Left kidney (tissue), 1 donor: ENCODE measurements at regions not wholly inside any gene's neighbourhood (a gene's known extent, or its start where the extent isn't known, plus 50 kb on each side); places are given as distances from the start of the nearest gene placed in this dataset.
A peak's percentile ranks its signal among the peaks of the same experiment; 100 is the strongest.
"Not testable (repeated sequence)": the region's sequence is repeated elsewhere in the genome, so short reads cannot be mapped to it uniquely, and the experiment has no call there.

Source experiments
- DNase-seq: peaks from one replicate; pipeline ENCODE4 v3.0.0-alpha.2; 2013

- DNase-seq, result no peak
These were observed 131.3 kb upstream of the GMDS start for GRCh38 chr6:2376429-2377355.

DNA sequence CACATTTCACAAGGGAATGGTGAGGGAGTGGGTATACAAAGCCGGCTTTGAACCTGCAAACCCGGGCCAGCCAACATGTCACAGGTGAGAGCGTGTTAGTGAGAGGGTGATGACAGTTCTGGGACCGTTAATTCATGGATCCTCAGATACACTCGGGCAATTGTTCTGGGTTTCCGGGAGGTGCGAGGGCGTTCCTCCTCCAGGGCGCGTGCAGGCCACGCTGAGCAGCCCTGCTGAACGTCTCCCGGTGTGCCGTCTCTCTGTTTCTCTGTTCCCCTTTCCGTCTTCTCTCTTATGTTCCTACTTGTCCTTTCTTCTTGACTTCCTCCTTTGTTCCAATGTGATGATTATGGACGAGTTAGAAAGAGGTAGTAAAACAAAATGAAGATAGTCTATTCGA, 130.0 kb upstream of the GMDS start:
- no peak for DNase-seq

GRCh38 chr6:2369606-2370005, 124.2 kb upstream of the GMDS start:
- no peak for DNase-seq

- DNase-seq, result no peak
These were observed 117.8 kb upstream of the GMDS start for GRCh38 chr6:2363211-2363610.

DNA sequence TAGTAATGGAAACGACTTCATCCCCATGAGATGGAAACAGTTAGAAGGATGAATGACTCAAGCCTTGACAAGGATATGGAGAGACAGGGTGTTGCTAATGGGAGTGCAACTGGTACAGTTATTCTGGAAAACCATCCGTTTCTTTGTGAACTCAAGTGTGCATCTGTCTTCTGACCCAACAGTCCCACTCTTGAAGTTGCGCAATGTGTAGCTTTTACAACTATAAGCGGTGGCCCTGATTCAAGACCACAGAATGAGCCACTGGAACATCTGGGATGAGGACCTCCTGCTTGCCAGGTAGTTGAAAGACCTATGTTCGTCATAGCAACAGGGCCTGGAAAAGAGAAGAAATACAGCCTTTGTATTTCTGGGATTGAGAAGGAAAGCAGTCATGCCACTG, 115.8 kb upstream of the GMDS start:
- DNase-seq, result no peak

DNA sequence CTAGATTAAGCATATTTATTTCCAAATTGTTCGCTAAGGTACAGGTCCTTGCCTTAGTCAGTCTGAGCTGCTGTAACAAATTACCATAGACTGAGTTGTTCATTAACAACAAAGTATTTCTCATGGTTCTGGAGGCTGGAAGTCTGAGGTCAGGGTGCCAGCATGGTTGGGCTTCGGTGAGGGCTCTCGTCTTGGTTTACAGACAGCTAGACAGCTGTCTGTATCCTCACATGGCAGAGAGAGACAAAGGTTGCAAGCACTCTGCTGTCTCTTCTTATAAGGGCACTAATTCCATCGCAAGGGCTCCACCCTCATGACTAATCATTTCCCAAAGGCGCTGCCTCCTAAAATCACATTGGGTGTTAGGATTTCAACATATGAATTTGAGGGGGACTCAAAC, 115.3 kb upstream of the GMDS start:
- no peak for DNase-seq

GRCh38 chr6:2360126-2360525, 114.7 kb upstream of the GMDS start:
- DNase-seq, result no peak

GRCh38 chr6:2355150-2355549, 109.7 kb upstream of the GMDS start:
- DNase-seq, result no peak

- DNase-seq, result no peak
These were observed 108.7 kb upstream of the GMDS start for GRCh38 chr6:2354138-2354491.

DNA sequence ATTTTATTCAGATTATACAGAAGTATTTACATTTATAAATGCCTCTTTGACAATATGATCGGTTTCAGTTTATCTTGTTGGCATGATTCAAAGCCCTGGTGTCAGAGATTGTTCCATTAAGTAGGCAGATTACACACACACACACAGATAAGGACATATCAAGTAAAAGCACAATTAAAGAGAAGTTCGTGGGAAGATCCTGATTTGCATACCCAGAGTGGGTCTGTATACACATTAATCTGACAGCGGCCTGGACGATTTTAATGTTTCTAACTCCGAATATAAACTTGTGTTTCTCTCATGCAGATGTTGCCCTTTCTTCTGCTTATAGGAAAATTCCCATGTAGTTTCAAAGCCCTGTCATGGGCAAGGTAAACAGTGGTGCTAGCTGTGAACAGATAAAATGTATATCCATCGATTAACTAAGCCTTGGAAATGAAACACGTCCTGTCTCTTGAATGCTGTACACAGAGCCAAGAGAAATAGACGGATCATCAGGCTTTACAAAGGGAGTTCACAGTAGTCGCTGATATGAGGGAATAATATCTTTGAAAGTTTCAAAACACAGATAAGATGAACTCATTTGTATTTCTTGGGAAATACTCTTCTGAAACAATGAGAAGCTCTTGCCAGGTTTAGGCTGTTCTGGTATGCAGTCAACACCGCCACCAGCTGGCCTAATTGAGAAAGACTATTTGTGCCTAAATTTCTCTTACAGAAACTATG, 108.2 kb upstream of the GMDS start:
- DNase-seq, result peak; percentile 80

GRCh38 chr6:2351807-2352431, 106.5 kb upstream of the GMDS start:
- no peak for DNase-seq

GRCh38 chr6:2351090-2351489, 105.7 kb upstream of the GMDS start:
- DNase-seq, result no peak

DNA sequence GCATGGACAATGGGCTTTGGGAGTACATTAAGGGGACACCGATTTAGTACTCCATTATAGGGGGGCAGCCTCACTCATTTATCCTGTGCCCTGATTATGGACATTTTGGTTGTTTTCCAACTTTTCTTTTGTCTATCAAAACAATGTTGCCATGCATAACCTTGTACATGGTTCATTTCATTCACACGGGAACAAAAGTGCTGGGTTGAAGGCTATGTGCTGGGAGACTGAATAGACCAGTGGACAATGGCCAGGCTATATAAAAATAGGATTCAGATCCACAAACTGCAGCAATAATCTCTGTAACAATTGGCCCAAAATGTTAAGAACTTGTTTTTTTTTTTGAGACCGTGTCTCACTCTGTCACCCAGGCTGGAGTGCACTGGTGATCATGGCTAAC, 100.7 kb upstream of the GMDS start:
- no peak for DNase-seq

- DNase-seq, result no peak
These were observed 99.0 kb upstream of the GMDS start for GRCh38 chr6:2344319-2344905.

- DNase-seq, result no peak
These were observed 82.2 kb upstream of the GMDS start for GRCh38 chr6:2327591-2327990.

GRCh38 chr6:2324166-2324953, 79.0 kb upstream of the GMDS start:
- DNase-seq, result no peak

- not testable (repeated sequence) for DNase-seq
These were observed 72.1 kb upstream of the GMDS start for GRCh38 chr6:2317498-2317897.

- no peak for DNase-seq
These were observed 69.2 kb upstream of the GMDS start for GRCh38 chr6:2314641-2315040.

DNA sequence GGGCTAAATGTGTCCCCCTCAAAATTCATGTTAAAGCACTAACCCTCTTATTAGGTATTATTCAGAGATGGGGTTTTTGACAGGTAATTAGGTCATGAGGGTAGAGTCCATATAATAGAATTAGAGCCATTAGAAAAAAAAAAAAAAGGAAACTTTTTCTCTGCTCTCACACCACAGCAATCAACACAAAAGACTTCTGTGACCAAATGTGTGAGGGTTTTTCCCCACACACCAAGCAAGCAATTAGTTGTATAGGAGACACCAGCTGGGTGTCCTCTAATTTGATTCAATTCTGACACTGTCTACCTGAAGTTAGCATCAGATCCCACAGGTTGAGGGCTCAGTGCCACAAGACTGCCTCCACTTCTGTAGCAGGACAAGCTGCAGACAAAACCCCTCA, 64.6 kb upstream of the GMDS start:
- no peak for DNase-seq

- no peak for DNase-seq
These were observed 63.7 kb upstream of the GMDS start for GRCh38 chr6:2309122-2309521.

DNA sequence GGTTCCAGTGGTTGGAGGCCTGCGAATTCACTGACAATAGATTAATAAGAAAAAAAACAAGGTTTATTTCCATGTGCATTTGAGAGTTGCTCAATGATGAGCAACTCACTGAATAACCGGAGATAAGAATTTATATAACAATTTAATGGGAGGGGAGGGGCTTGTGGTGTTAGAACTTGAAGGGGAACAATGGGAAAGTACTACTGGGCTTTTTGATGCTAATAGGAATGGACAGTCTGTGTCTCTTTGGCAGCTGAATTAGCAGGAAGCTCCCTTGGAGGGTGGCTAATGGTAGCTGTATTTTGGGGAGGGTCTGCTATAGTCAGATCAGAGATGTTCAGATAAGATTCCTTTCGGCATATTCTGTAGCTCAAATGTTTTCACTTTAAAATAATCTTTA, 62.4 kb upstream of the GMDS start:
- no peak for DNase-seq

GRCh38 chr6:2305951-2306350, 60.5 kb upstream of the GMDS start:
- DNase-seq, result no peak
